Endothelial cell of umbilical vein (primary cell): ENCODE measurements at regions not wholly inside any gene's neighbourhood (a gene's known extent, or its start where the extent isn't known, plus 50 kb on each side); places are given as distances from the start of the nearest gene placed in this dataset.

ENCODE experiments used
- EZH2 ChIP-seq: IDR thresholded peaks from 2 replicates; pipeline ENCODE4 v1.6.1; 2012; ENCODE audit warnings: borderline replicate concordance, low read depth, mild to moderate bottlenecking, moderate library complexity, low read length, inconsistent platforms; ENCODE audit not compliant: severe bottlenecking
- FOS ChIP-seq: IDR thresholded peaks from 2 replicates; pipeline ENCODE4 v1.6.1; 2011; ENCODE audit warnings: mild to moderate bottlenecking, low read length, moderate library complexity, borderline replicate concordance; ENCODE audit not compliant: insufficient read depth
- JUN ChIP-seq: IDR thresholded peaks from 2 replicates; pipeline ENCODE4 v1.6.1; 2011; ENCODE audit warnings: borderline replicate concordance, low read depth; ENCODE audit not compliant: insufficient read length, insufficient read depth
- POLR2A ChIP-seq: IDR thresholded peaks from 2 replicates; pipeline ENCODE4 v1.6.1; 2012; ENCODE audit warnings: low read depth, mild to moderate bottlenecking, control low read depth, low read length
- POLR2AphosphoS5 ChIP-seq: IDR thresholded peaks from 2 replicates; pipeline ENCODE4 v1.6.1; 2012; ENCODE audit warnings: low read depth, mild to moderate bottlenecking, control low read depth, low read length, moderate library complexity; ENCODE audit not compliant: insufficient read depth
- TF ChIP-seq, protein P1 (sequence below), 2 donors: IDR thresholded peaks; 1 replicate in 1 of 2; 2 replicates in 1 of 2; pipeline ENCODE4 v1.5.1; 2011; ENCODE audit warnings: low read length in 2 of 2, mild to moderate bottlenecking in 2 of 2, moderate library complexity in 2 of 2, control low read depth in 1 of 2, inconsistent platforms in 1 of 2, low read depth in 1 of 2; ENCODE audit not compliant: insufficient read depth in 1 of 2; ENCODE audit errors: extremely low read depth in 1 of 2
- TF ChIP-seq, protein P2 (sequence below): IDR thresholded peaks from 2 replicates; pipeline ENCODE4 v1.6.1; 2011; ENCODE audit not compliant: insufficient read depth, insufficient read length

DNA sequence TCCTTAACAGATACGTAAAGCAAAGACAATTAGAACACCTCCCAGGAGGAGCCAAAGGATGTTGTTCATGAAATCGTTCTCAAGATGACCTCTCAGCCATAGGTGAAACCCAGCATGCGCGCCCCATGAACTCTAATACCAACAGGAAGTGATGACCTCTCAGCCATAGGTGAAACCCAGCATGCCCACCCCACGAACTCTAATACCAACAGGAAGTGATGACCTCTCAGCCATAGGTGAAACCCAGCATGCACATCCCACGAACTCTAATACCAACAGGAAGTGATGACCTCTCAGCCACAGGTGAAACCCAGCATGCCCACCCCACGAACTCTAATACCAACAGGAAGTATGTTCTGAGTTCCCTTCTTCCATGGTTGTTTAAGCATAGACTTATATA lies 205.2 kb upstream of the ADARB2 start:
- TF ChIP-seq POLR2A = no peak
- TF ChIP-seq, protein P1, sequence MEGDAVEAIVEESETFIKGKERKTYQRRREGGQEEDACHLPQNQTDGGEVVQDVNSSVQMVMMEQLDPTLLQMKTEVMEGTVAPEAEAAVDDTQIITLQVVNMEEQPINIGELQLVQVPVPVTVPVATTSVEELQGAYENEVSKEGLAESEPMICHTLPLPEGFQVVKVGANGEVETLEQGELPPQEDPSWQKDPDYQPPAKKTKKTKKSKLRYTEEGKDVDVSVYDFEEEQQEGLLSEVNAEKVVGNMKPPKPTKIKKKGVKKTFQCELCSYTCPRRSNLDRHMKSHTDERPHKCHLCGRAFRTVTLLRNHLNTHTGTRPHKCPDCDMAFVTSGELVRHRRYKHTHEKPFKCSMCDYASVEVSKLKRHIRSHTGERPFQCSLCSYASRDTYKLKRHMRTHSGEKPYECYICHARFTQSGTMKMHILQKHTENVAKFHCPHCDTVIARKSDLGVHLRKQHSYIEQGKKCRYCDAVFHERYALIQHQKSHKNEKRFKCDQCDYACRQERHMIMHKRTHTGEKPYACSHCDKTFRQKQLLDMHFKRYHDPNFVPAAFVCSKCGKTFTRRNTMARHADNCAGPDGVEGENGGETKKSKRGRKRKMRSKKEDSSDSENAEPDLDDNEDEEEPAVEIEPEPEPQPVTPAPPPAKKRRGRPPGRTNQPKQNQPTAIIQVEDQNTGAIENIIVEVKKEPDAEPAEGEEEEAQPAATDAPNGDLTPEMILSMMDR (IDR thresholded peaks at IDR 0.05; ENCODE audit: extremely low read depth in 1 of 2, insufficient read depth in 1 of 2, low read depth in 1 of 2, low read length in 2 of 2) = no peak
- no peak for TF ChIP-seq FOS
- no peak for TF ChIP-seq POLR2AphosphoS5
- TF ChIP-seq JUN = no peak
- TF ChIP-seq, protein P2, sequence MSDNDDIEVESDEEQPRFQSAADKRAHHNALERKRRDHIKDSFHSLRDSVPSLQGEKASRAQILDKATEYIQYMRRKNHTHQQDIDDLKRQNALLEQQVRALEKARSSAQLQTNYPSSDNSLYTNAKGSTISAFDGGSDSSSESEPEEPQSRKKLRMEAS = no peak
- TF ChIP-seq EZH2 = no peak
